Astrocyte of the spinal cord (primary cell): ENCODE measurements at regions not wholly inside any gene's neighbourhood (a gene's known extent, or its start where the extent isn't known, plus 50 kb on each side); places are given as distances from the start of the nearest gene placed in this dataset.

Experiments used
- DNase-seq: peaks from one replicate; pipeline ENCODE4 v3.0.0; 2011; ENCODE audit warnings: low read depth, low spot score
- H3K4me3 ChIP-seq: 2 replicates; pipeline ENCODE4 v1.5.1; 2011; ENCODE audit warnings: low read depth, mild to moderate bottlenecking, low read length, moderate library complexity
- CTCF ChIP-seq: IDR thresholded peaks from 2 replicates; pipeline ENCODE4 v1.5.1; 2012; ENCODE audit warnings: low read depth, mild to moderate bottlenecking, low read length, inconsistent platforms
- in situ Hi-C: cut with HindIII; loops from 2 replicates; pipeline ENCODE4 v1.10.0; 2017; ENCODE audit warnings: low sequenced_read_pairs

- H3K4me3 ChIP-seq: no peak overlapping the region
- no peak for DNase-seq
- no peak for TF ChIP-seq CTCF
- in situ Hi-C loops: no loop called here
Measured at GRCh38 chr1:214900590-214900989, 181.9 kb upstream of the KCNK2 start.

GRCh38 chr1:214901718-214902117, 180.8 kb upstream of the KCNK2 start:
- in situ Hi-C loops: no loop called here
- TF ChIP-seq CTCF: no peak
- H3K4me3 ChIP-seq: no peak overlapping the region
- DNase-seq: peak; percentile 53

GRCh38 chr1:214902636-214903320, 179.8 kb upstream of the KCNK2 start:
- DNase-seq: peak; percentile 61

GRCh38 chr1:214912127-214912526, 170.4 kb upstream of the KCNK2 start:
- TF ChIP-seq CTCF: no peak
- in situ Hi-C loops: no loop called here
- H3K4me3 ChIP-seq: no peak overlapping the region
- no peak for DNase-seq

More at GRCh38 chr1:214902636-214903320, 179.8 kb upstream of the KCNK2 start:
- H3K4me3 ChIP-seq: no peak overlapping the region
- in situ Hi-C loops: no loop called here
- TF ChIP-seq CTCF: no peak

- no peak for DNase-seq
- H3K4me3 ChIP-seq: no peak overlapping the region
- in situ Hi-C loops: no loop called here
- TF ChIP-seq CTCF: no peak
Measured at GRCh38 chr1:214913966-214914365, 168.6 kb upstream of the KCNK2 start.

GRCh38 chr1:214917081-214917635, 165.4 kb upstream of the KCNK2 start:
- no peak for TF ChIP-seq CTCF
- no peak for DNase-seq
- no peak overlapping the region for H3K4me3 ChIP-seq
- in situ Hi-C loops: no loop called here
